ENCODE measurements at regions not wholly inside any gene's neighbourhood (a gene's known extent, or its start where the extent isn't known, plus 50 kb on each side); places are given as distances from the start of the nearest gene placed in this dataset.

DNA sequence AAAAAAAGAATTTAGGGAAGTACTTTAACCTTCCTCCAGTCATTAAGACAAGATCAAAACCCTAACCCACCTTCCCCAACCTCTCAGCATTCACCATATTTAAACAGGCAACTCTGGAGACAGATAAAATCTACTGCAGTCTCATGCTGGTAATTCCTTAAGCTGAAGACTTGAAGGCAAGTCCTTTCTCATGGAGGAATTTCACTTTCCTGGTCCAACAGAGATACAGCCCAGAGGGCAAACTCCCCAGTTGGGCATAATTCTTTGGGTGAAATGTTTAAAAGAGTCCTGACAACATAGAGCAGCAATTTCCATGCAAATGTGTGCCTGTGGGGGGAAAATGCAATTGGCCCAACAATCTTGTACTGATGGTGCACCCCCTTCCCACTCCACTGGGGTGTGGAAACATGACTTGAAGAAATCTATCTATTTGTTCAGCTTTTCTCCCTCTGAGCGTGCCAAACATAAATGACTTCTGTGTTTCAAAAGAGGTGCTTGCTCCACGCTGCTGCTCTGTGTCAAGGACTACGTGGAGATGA, 131.8 kb upstream of the HNRNPA3 start:
- ATAC-seq: no peak
- no TSS peak for BruUV-seq (replicated peaks)
- intact Hi-C loops (cut with micrococcal nuclease; ENCODE audit: unreplicated experiment): no loop called here
- H3K4me3 ChIP-seq (ENCODE audit: low read depth in 2 of 2, low read length in 2 of 2): no peak overlapping the region
- no peak for DNase-seq (ENCODE audit: low read depth, low spot score)
- no peaks in the 10 kb centered on the region for H3K9me3 ChIP-seq (ENCODE audit: control insufficient read depth, insufficient read depth, low read depth, low read length)
- no peaks in the 10 kb centered on the region for H3K4me1 ChIP-seq (ENCODE audit: control insufficient read depth, insufficient read depth, low read length)
- no peaks in the 10 kb centered on the region for H3K27me3 ChIP-seq (ENCODE audit: control insufficient read depth, insufficient read depth, low read length)
- in situ Hi-C loops (cut with HindIII; ENCODE audit: low pct_unique_long_range_greater_than_20kb, low sequenced_read_pairs): no loop called here
- ChIA-PET POLR2A (no interaction called here), CTCF (no interaction called here)
- H3K36me3 ChIP-seq (ENCODE audit: control insufficient read depth, insufficient read depth, low read length): no peaks in the 10 kb centered on the region
- TF ChIP-seq, protein P1, sequence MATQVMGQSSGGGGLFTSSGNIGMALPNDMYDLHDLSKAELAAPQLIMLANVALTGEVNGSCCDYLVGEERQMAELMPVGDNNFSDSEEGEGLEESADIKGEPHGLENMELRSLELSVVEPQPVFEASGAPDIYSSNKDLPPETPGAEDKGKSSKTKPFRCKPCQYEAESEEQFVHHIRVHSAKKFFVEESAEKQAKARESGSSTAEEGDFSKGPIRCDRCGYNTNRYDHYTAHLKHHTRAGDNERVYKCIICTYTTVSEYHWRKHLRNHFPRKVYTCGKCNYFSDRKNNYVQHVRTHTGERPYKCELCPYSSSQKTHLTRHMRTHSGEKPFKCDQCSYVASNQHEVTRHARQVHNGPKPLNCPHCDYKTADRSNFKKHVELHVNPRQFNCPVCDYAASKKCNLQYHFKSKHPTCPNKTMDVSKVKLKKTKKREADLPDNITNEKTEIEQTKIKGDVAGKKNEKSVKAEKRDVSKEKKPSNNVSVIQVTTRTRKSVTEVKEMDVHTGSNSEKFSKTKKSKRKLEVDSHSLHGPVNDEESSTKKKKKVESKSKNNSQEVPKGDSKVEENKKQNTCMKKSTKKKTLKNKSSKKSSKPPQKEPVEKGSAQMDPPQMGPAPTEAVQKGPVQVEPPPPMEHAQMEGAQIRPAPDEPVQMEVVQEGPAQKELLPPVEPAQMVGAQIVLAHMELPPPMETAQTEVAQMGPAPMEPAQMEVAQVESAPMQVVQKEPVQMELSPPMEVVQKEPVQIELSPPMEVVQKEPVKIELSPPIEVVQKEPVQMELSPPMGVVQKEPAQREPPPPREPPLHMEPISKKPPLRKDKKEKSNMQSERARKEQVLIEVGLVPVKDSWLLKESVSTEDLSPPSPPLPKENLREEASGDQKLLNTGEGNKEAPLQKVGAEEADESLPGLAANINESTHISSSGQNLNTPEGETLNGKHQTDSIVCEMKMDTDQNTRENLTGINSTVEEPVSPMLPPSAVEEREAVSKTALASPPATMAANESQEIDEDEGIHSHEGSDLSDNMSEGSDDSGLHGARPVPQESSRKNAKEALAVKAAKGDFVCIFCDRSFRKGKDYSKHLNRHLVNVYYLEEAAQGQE (IDR thresholded peaks at IDR 0.05; ENCODE audit: insufficient read depth in 1 of 2, low read depth in 2 of 2, low read length in 1 of 2): no peak
- TF ChIP-seq, protein P2, sequence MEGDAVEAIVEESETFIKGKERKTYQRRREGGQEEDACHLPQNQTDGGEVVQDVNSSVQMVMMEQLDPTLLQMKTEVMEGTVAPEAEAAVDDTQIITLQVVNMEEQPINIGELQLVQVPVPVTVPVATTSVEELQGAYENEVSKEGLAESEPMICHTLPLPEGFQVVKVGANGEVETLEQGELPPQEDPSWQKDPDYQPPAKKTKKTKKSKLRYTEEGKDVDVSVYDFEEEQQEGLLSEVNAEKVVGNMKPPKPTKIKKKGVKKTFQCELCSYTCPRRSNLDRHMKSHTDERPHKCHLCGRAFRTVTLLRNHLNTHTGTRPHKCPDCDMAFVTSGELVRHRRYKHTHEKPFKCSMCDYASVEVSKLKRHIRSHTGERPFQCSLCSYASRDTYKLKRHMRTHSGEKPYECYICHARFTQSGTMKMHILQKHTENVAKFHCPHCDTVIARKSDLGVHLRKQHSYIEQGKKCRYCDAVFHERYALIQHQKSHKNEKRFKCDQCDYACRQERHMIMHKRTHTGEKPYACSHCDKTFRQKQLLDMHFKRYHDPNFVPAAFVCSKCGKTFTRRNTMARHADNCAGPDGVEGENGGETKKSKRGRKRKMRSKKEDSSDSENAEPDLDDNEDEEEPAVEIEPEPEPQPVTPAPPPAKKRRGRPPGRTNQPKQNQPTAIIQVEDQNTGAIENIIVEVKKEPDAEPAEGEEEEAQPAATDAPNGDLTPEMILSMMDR (IDR thresholded peaks at IDR 0.05): no peak
- TF ChIP-seq POLR2AphosphoS5 (IDR thresholded peaks at IDR 0.05; ENCODE audit: low read depth, low read length) (no peak), SIN3A (IDR thresholded peaks at IDR 0.05; ENCODE audit: borderline replicate concordance, insufficient read depth, low read depth, low read length) (no peak), TCF7L2 (IDR thresholded peaks at IDR 0.05; ENCODE audit: low read depth, low read length) (no peak)
- H3K27ac ChIP-seq (ENCODE audit: low read length): no peak overlapping the region

DNA sequence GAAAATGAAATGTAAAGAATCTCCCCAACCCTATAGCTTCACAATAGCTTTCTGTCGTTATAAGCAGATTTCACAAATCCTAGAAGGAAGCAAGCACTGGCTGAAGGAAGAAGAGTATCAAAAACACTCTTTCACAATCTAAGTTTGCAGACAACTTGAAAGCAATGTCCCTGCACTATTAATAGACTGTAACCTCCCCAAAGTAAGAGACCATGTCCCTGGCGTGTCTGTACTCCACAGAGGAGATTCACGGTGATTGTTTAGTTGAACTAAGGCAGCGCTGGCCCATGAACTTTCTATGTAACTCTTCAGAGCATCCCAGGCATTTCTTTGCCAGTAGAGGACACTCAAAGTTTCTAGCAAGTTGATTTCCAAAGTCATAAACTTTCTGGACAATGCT, 128.0 kb upstream of the HNRNPA3 start:
- Histone ChIP-seq H3K4me1 (ENCODE audit: control insufficient read depth, insufficient read depth, low read length) (no peaks in the 10 kb centered on the region), H3K9me3 (ENCODE audit: control insufficient read depth, insufficient read depth, low read depth, low read length) (no peaks in the 10 kb centered on the region), H3K27me3 (ENCODE audit: control insufficient read depth, insufficient read depth, low read length) (no peaks in the 10 kb centered on the region), H3K4me3 (ENCODE audit: low read depth in 2 of 2, low read length in 2 of 2) (no peak overlapping the region), H3K27ac (ENCODE audit: low read length) (no peak overlapping the region), H3K36me3 (ENCODE audit: control insufficient read depth, insufficient read depth, low read length) (no peaks in the 10 kb centered on the region)
- ChIA-PET CTCF (no interaction called here), POLR2A (no interaction called here)
- no TSS peak for BruUV-seq (replicated peaks)
- TF ChIP-seq, protein P2 (IDR thresholded peaks at IDR 0.05): no peak
- TF ChIP-seq, protein P1 (IDR thresholded peaks at IDR 0.05; ENCODE audit: insufficient read depth in 1 of 2, low read depth in 2 of 2, low read length in 1 of 2): no peak
- TF ChIP-seq TCF7L2 (IDR thresholded peaks at IDR 0.05; ENCODE audit: low read depth, low read length) (no peak), POLR2AphosphoS5 (IDR thresholded peaks at IDR 0.05; ENCODE audit: low read depth, low read length) (no peak), SIN3A (IDR thresholded peaks at IDR 0.05; ENCODE audit: borderline replicate concordance, insufficient read depth, low read depth, low read length) (no peak)
- in situ Hi-C loops (cut with HindIII; ENCODE audit: low pct_unique_long_range_greater_than_20kb, low sequenced_read_pairs): no loop called here
- intact Hi-C loops (cut with micrococcal nuclease; ENCODE audit: unreplicated experiment): no loop called here
- ATAC-seq (no peak), DNase-seq (ENCODE audit: low read depth, low spot score) (no peak)
